Neural cell (in vitro differentiated cells): ENCODE measurements at regions not wholly inside any gene's neighbourhood (a gene's known extent, or its start where the extent isn't known, plus 50 kb on each side); places are given as distances from the start of the nearest gene placed in this dataset.

Experiments
- CTCF ChIP-seq: fragments of 450-650 bp; IDR thresholded peaks from 2 replicates; pipeline ENCODE4 v1.5.1; 2014; ENCODE audit warnings: antibody characterized with exemption, mild to moderate bottlenecking, moderate library complexity; ENCODE audit not compliant: poor library complexity, severe bottlenecking
- EZH2 ChIP-seq: fragments of 200-600, 300-800 bp; shearing (Covaris generic), sonication (generic); IDR thresholded peaks from 2 replicates; pipeline ENCODE4 v1.6.1; 2014; ENCODE audit warnings: antibody characterized with exemption, low read length, borderline replicate concordance, mild to moderate bottlenecking; ENCODE audit not compliant: insufficient read depth, poor library complexity, severe bottlenecking

DNA sequence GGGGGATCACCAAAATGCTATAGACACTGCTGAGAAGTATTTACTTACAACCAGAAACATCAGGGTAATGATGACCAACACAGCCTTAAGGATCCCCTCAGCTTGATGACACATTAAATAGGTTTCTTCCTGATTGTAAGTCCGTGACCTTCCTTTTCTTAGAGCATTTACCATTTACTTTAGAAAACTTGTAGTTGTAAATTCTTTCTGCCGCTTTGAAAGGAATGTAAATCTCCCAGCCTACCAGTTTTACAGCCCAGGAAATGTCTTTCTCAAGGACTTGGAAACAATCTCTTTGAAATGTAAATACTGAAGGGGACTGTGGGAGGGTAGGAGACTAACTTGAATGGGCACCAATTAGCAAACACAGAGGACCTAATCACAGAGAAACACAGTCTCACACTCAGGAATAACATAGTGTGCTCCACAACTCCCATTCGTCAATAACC is 278.6 kb downstream of the DSC3 start:
- TF ChIP-seq CTCF (no peak), EZH2 (no peak)
